H9 (cell line): ENCODE measurements at regions not wholly inside any gene's neighbourhood (a gene's known extent, or its start where the extent isn't known, plus 50 kb on each side); places are given as distances from the start of the nearest gene placed in this dataset.

Experiments used
- DNase-seq: peaks from one replicate; pipeline ENCODE4 v3.0.0-alpha.2; 2017
- H2AFZ ChIP-seq: one replicate; pipeline ENCODE4 v1.6.1; 2013; ENCODE audit warnings: mild to moderate bottlenecking, low read length, control low read depth, moderate library complexity
- H2AK5ac ChIP-seq: 2 replicates; pipeline ENCODE4 v1.6.1; 2013; ENCODE audit warnings: low read length, control low read depth, mixed read lengths; ENCODE audit not compliant: insufficient read length
- H2BK120ac ChIP-seq: one replicate; pipeline ENCODE4 v1.6.1; 2013; ENCODE audit warnings: low read depth, mild to moderate bottlenecking, low read length, control low read depth, inconsistent platforms; ENCODE audit not compliant: poor library complexity, severe bottlenecking
- H2BK12ac ChIP-seq: 2 replicates; pipeline ENCODE4 v1.6.1; 2013; ENCODE audit warnings: low read length, control low read depth, mixed read lengths, low read depth; ENCODE audit not compliant: insufficient read length
- H2BK15ac ChIP-seq: 2 replicates; pipeline ENCODE4 v1.6.1; 2013; ENCODE audit warnings: low read depth, low read length, control low read depth
- H2BK20ac ChIP-seq: one replicate; pipeline ENCODE4 v1.6.1; 2013; ENCODE audit warnings: low read depth, mild to moderate bottlenecking, low read length, control low read depth, inconsistent platforms; ENCODE audit not compliant: poor library complexity, severe bottlenecking
- H2BK5ac ChIP-seq: 2 replicates; pipeline ENCODE4 v1.6.1; 2013; ENCODE audit warnings: low read length, control low read depth, mixed read lengths; ENCODE audit not compliant: insufficient read length
- H3K14ac ChIP-seq: 2 replicates; pipeline ENCODE4 v1.6.1; 2013; ENCODE audit warnings: low read length, control low read depth; ENCODE audit not compliant: insufficient read depth
- H3K18ac ChIP-seq: 2 replicates; pipeline ENCODE4 v1.6.1; 2013; ENCODE audit warnings: low read depth, mild to moderate bottlenecking, mixed read lengths, low read length, control low read depth; ENCODE audit not compliant: insufficient read length
- H3K23ac ChIP-seq: 2 replicates; pipeline ENCODE4 v1.6.1; 2013; ENCODE audit warnings: low read length, control low read depth, mixed read lengths, low read depth; ENCODE audit not compliant: insufficient read length
- H3K23me2 ChIP-seq: 2 replicates; pipeline ENCODE4 v1.6.1; 2013; ENCODE audit warnings: low read depth, mild to moderate bottlenecking, mixed read lengths, low read length, control low read depth; ENCODE audit not compliant: insufficient read length, poor library complexity, severe bottlenecking
- H3K27ac ChIP-seq: 2 replicates; pipeline ENCODE4 v1.5.1; 2013; ENCODE audit warnings: low read length, control low read depth, mixed read lengths, low read depth; ENCODE audit not compliant: insufficient read length
- H3K27me3 ChIP-seq: 2 replicates; pipeline ENCODE4 v1.6.1; 2013; ENCODE audit warnings: low read length, control low read depth, inconsistent platforms; ENCODE audit not compliant: insufficient read depth
- H3K4ac ChIP-seq: 2 replicates; pipeline ENCODE4 v1.6.1; 2013; ENCODE audit warnings: low read depth, mild to moderate bottlenecking, control low read depth, inconsistent platforms, low read length, moderate library complexity
- H3K4me1 ChIP-seq: 2 replicates; pipeline ENCODE4 v1.6.1; 2013; ENCODE audit warnings: low read length, control low read depth, inconsistent platforms; ENCODE audit not compliant: insufficient read depth
- H3K4me2 ChIP-seq: 2 replicates; pipeline ENCODE4 v1.6.1; 2013; ENCODE audit warnings: low read length, control low read depth, mixed read lengths; ENCODE audit not compliant: insufficient read length, insufficient read depth
- H3K56ac ChIP-seq: 2 replicates; pipeline ENCODE4 v1.6.1; 2013; ENCODE audit warnings: low read depth, mild to moderate bottlenecking, mixed read lengths, low read length, control low read depth; ENCODE audit not compliant: insufficient read length
- H3K79me1 ChIP-seq: 2 replicates; pipeline ENCODE4 v1.6.1; 2013; ENCODE audit warnings: low read depth, mild to moderate bottlenecking, moderate library complexity, low read length, control low read depth, inconsistent platforms; ENCODE audit not compliant: insufficient read depth, poor library complexity, severe bottlenecking
- H3K79me2 ChIP-seq: 2 replicates; pipeline ENCODE4 v1.6.1; 2013; ENCODE audit warnings: low read length, control low read depth, inconsistent platforms; ENCODE audit not compliant: insufficient read depth
- H3K9ac ChIP-seq: 2 replicates; pipeline ENCODE4 v1.6.1; 2013; ENCODE audit warnings: low read length, control low read depth, mixed read lengths; ENCODE audit not compliant: insufficient read length; ENCODE audit errors: extremely low read depth
- H3K9me3 ChIP-seq: one replicate; pipeline ENCODE4 v1.6.1; 2013; ENCODE audit warnings: low read depth, low read length, inconsistent platforms; ENCODE audit not compliant: control insufficient read depth
- H3T11ph ChIP-seq: one replicate; pipeline ENCODE4 v1.6.1; 2013; ENCODE audit warnings: mild to moderate bottlenecking, low read length, control low read depth, inconsistent platforms
- H4K20me1 ChIP-seq: one replicate; pipeline ENCODE4 v1.6.1; 2013; ENCODE audit not compliant: control insufficient read depth, insufficient read length, insufficient read depth
- H4K5ac ChIP-seq: 2 replicates; pipeline ENCODE4 v1.6.1; 2013; ENCODE audit warnings: low read depth, mild to moderate bottlenecking, mixed read lengths, low read length, control low read depth; ENCODE audit not compliant: insufficient read length
- H4K8ac ChIP-seq: replicated peaks from 2 replicates; pipeline ENCODE4 v1.6.1; 2013; ENCODE audit warnings: low read length, control low read depth, mixed read lengths, low read depth; ENCODE audit not compliant: insufficient read length
- H4K91ac ChIP-seq: 2 replicates; pipeline ENCODE4 v1.6.1; 2013; ENCODE audit warnings: low read depth, mild to moderate bottlenecking, moderate library complexity, mixed read lengths, low read length, control low read depth; ENCODE audit not compliant: insufficient read length
- H3K27ac Mint-ChIP-seq, 3 experiments: 2 replicates in 2 of 3; 3 replicates in 1 of 3; pipeline ENCODE4 v1.8.0; 2020 to 2021; ENCODE audit warnings: mixed read lengths in 3 of 3, mild to moderate bottlenecking in 1 of 3, moderate library complexity in 1 of 3
- H3K27me3 Mint-ChIP-seq: 2 replicates; pipeline ENCODE4 v1.8.0; 2021; ENCODE audit warnings: low read depth, mild to moderate bottlenecking, moderate library complexity, mixed read lengths
- H3K36me3 Mint-ChIP-seq, 3 experiments: 2 replicates in 2 of 3; 3 replicates in 1 of 3; pipeline ENCODE4 v1.8.0; 2020 to 2021; ENCODE audit warnings: low read depth in 3 of 3, mixed read lengths in 3 of 3; ENCODE audit not compliant: insufficient read depth in 1 of 3
- H3K4me1 Mint-ChIP-seq, 2 experiments: 2 replicates each; pipeline ENCODE4 v1.8.0; 2020; ENCODE audit warnings: mixed read lengths in 2 of 2
- H3K4me3 Mint-ChIP-seq, 2 experiments: 2 replicates in 1 of 2; 3 replicates in 1 of 2; pipeline ENCODE4 v1.8.0; 2020 to 2021; ENCODE audit warnings: mild to moderate bottlenecking in 2 of 2, mixed read lengths in 2 of 2, moderate library complexity in 1 of 2
- H3K9me3 Mint-ChIP-seq, 2 experiments: 2 replicates in 1 of 2; 3 replicates in 1 of 2; pipeline ENCODE4 v1.8.0; 2020; ENCODE audit warnings: mild to moderate bottlenecking in 2 of 2, mixed read lengths in 2 of 2, moderate library complexity in 1 of 2
- WGBS: extraction: QIAGEN DNeasy Blood & Tissue Kit; methylation state at CpG from one replicate; pipeline ENCODE4 v1.1.7; 2013; ENCODE audit warnings: missing lambda C conversion rate, low lambda C conversion rate, mixed read lengths; ENCODE audit not compliant: insufficient read length; ENCODE audit errors: extremely low coverage; 5-methylcytosine and 5-hydroxymethylcytosine counted together
- TF ChIP-seq, protein P1 (sequence below): fragments of 200-600 bp; sonication (generic); conservative IDR thresholded peaks from 3 replicates; pipeline ENCODE4 v1.8.0; 2021; ENCODE audit warnings: antibody characterized with exemption, mild to moderate bottlenecking

DNA sequence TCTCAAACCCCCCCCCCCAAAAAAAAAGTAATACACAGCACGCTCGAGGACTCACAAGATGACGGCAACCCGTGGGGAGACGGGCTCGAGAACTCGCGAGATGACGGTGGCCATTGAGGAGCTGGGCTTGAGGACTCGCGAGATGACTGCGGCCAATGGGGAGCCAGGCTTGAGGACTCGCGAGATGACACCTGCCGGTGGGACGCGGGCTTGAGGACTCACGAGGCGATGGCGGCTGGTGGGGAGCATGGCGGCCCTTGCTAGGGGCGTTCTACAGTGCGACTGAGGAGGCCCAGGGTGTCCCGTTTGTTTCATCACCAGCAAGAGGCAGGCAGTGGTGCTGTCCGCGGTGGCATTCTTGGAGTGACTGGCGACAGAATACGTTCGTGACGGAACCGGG is 172.4 kb upstream of the MAGEB16 start:
- H3K4me3 Mint-ChIP-seq, result no peak overlapping the region
- no peak overlapping the region for H3K18ac ChIP-seq
- H4K8ac ChIP-seq, result no peak overlapping the region
- no peak overlapping the region for H3K9ac ChIP-seq
- no peaks in the 10 kb centered on the region for H3K79me1 ChIP-seq
- H3K14ac ChIP-seq, result no peak overlapping the region
- TF ChIP-seq, protein P1, sequence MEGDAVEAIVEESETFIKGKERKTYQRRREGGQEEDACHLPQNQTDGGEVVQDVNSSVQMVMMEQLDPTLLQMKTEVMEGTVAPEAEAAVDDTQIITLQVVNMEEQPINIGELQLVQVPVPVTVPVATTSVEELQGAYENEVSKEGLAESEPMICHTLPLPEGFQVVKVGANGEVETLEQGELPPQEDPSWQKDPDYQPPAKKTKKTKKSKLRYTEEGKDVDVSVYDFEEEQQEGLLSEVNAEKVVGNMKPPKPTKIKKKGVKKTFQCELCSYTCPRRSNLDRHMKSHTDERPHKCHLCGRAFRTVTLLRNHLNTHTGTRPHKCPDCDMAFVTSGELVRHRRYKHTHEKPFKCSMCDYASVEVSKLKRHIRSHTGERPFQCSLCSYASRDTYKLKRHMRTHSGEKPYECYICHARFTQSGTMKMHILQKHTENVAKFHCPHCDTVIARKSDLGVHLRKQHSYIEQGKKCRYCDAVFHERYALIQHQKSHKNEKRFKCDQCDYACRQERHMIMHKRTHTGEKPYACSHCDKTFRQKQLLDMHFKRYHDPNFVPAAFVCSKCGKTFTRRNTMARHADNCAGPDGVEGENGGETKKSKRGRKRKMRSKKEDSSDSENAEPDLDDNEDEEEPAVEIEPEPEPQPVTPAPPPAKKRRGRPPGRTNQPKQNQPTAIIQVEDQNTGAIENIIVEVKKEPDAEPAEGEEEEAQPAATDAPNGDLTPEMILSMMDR, result no peak
- H4K5ac ChIP-seq, result no peak overlapping the region
- H2BK120ac ChIP-seq, result no peak overlapping the region
- H4K20me1 ChIP-seq, result no peaks in the 10 kb centered on the region
- no peaks in the 10 kb centered on the region; the same call in 1 of the 2 replicates for H3K27me3 Mint-ChIP-seq
- H3K4me2 ChIP-seq, result no peak overlapping the region
- H3K27ac ChIP-seq, result no peak overlapping the region
- H3K27ac Mint-ChIP-seq, result no peak overlapping the region
- H2AK5ac ChIP-seq, result no peak overlapping the region
- no peak overlapping the region for H3K4ac ChIP-seq
- no peak overlapping the region for H3K23ac ChIP-seq
- WGBS, result no CpG with 5 or more reads among the region's 31 CpGs
- H3K4me1 Mint-ChIP-seq, result no peaks in the 10 kb centered on the region
- no peak overlapping the region for H2BK5ac ChIP-seq
- H3K56ac ChIP-seq, result no peak overlapping the region
- H3T11ph ChIP-seq, result no peak overlapping the region
- peaks cover 4 to 10% (median 4%) of the 10 kb centered on the region in 3 experiments; a peak in 4 of 7 replicates for H3K36me3 Mint-ChIP-seq
- H3K79me2 ChIP-seq, result no peaks in the 10 kb centered on the region
- H3K9me3 ChIP-seq, result no peaks in the 10 kb centered on the region
- no peaks in the 10 kb centered on the region for H3K4me1 ChIP-seq
- no peak overlapping the region for H2AFZ ChIP-seq
- no peak for DNase-seq
- H3K9me3 Mint-ChIP-seq, result peaks cover 53 to 54% of the 10 kb centered on the region in 2 experiments
- no peaks in the 10 kb centered on the region for H3K27me3 ChIP-seq
- no peak overlapping the region for H2BK20ac ChIP-seq
- no peak overlapping the region for H2BK15ac ChIP-seq
- no peaks in the 10 kb centered on the region for H3K23me2 ChIP-seq
- H2BK12ac ChIP-seq, result no peak overlapping the region
- H4K91ac ChIP-seq, result no peak overlapping the region
